Fibroblast of upper back skin (primary cell): ENCODE measurements at regions not wholly inside any gene's neighbourhood (a gene's known extent, or its start where the extent isn't known, plus 50 kb on each side); places are given as distances from the start of the nearest gene placed in this dataset.
"Not testable (repeated sequence)": the region's sequence is repeated elsewhere in the genome, so short reads cannot be mapped to it uniquely, and the experiment has no call there.

Source experiments
- DNase-seq: peaks from one replicate; pipeline ENCODE4 v3.0.0-alpha.2; 2013

- not testable (repeated sequence) for DNase-seq
Measured at GRCh38 chr2:87466591-87467120, 281.2 kb upstream of the PLGLB2 start.

- peak; percentile 30 for DNase-seq
Measured at GRCh38 chr2:87468429-87468981, 279.4 kb upstream of the PLGLB2 start.

- DNase-seq = peak; percentile 66
Measured at GRCh38 chr2:87469180-87470151, 278.4 kb upstream of the PLGLB2 start.

DNA sequence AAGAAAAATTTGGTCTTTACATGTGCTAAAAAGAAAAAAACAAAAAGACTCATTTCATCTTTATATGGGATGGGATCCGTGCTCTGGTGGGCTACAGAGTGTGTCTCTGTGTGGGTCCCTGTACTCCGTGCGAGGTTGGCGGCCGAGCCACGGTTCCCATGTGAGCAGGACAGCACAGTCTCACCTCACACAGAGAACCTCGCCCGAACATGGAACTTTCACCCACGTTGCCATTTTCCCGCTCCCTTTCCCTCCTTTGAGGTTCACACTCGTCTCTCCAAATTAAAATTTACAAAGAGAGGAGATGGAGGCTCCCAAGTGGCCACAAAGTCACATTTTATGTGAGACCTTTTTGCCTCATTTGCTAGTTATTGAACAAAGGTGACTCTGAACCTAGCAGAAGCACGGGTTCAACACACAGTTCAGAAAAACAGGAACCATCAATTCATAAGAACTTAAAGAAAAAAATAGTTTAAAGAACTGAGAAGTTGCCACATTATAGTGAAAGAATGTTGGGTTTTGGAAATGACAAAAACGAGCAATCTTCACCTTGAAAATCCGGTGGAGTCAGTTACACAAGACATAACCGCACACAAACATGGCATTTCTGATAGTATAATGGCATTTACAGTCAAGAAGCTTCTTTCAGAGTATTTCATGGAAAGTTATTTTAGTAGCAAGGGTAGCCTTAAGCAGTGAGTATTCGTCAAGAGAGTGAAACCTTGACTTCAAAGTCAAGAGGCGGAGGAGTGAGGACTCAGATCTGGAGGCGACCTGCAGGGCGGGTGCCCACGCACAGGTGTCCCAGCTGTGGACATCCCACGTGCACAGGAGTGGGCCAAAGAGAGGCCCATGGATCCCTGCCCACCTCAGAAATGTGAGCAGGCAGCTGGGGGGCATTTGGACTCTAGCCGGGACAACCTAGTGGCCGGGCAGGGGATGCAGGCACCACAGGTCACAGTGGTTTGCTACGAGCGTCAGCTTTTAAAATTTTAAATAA lies 277.2 kb upstream of the PLGLB2 start:
- not testable (repeated sequence) for DNase-seq

- DNase-seq = not testable (repeated sequence)
Measured at GRCh38 chr2:87471478-87471877, 276.4 kb upstream of the PLGLB2 start.

DNA sequence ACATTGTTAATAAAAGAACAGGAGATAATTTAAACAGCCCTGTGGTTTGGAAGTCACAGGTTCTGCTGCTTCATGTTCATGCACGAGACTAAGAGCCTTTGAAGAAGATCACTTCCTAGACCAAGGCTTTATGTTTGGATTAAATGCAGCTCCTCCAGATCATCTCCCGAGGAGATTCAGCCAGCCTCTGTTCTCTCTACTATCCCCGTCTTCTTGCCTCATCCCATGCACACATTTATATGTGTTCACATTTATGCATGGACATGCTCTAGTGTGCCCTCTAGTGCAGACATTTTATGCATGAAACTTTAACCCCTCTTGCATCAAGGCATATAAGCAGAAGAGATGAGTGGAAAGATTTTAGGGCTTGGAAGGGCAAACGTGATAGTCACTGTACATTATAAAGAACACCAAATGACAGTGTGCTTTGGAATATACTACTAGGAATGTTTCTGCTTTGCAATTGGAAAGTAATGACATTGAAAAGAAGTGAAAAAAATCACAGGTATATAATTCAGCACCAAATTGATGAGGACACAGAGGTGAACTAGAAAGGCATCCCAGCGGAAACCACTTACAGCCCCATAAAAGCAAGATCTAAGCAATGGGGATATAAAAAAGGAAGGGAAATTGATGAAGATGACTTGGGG lies 271.5 kb upstream of the PLGLB2 start:
- DNase-seq = peak; percentile 30

DNA sequence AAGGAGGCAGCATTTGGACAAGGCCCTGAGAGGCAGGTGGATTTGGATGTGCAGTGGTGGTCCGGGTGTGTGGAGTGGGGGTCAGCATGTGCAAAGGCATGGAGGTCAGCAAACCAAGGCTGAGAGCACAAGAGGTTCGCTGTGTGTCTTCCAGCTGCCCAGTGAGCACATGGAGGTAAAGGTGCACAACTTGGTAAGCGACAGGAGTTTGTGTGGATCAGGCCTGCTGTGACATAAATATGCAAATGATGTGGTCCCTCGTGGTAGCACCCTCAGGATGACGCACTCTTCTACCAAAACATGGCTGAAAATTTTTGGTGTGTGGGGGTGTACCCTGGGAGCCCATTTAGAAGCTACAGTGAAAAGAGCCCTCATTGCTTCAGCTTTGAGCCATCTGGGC lies 271.0 kb upstream of the PLGLB2 start:
- DNase-seq = not testable (repeated sequence)

- peak; percentile 31 for DNase-seq
Measured at GRCh38 chr2:87477669-87478428, 270.0 kb upstream of the PLGLB2 start.

DNA sequence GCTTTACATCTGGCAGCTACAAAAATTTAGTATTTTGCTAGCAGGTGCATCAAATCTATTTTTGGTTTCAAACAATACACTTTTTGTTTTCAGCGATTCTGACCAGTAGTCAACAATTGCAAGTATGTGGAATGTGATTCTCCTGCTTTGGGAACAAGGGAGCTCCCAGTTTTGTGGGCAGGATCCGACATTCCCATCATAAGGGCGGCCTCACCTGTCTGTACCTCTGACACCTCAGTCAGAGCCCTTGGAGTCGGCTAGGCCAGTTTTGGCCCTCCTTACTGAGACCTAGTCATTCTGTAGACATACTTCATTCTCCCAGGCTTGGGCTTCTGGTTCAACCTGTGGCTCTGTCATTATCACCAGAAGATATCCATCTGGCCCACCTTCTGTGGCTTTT lies 269.0 kb upstream of the PLGLB2 start:
- DNase-seq = not testable (repeated sequence)

GRCh38 chr2:87483093-87483680 lies 264.7 kb upstream of the PLGLB2 start:
- not testable (repeated sequence) for DNase-seq

GRCh38 chr2:87484363-87484762 lies 263.5 kb upstream of the PLGLB2 start:
- DNase-seq = not testable (repeated sequence)

GRCh38 chr2:87485455-87485854 lies 262.4 kb upstream of the PLGLB2 start:
- not testable (repeated sequence) for DNase-seq

- DNase-seq = not testable (repeated sequence)
Measured at GRCh38 chr2:87485884-87486283, 262.0 kb upstream of the PLGLB2 start.

DNA sequence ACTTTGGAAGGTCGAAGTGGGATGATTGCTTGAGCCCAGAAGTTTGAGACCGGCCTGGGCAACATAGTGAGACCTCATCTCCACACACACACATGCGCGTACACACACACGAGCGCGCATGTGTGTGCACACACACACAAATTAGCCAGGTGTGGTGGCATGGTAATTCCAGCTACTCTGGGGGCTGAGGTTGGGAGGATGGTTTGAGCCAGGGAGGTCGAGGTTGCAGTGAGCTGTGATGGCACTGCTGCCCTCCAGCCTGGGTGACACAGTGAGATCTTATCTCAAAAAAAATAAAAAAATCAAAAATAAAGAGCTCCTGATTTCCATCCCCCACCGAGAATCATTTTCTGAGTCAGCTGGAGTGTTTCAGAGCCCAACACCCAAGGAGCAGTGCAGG lies 261.5 kb upstream of the PLGLB2 start:
- not testable (repeated sequence) for DNase-seq

DNA sequence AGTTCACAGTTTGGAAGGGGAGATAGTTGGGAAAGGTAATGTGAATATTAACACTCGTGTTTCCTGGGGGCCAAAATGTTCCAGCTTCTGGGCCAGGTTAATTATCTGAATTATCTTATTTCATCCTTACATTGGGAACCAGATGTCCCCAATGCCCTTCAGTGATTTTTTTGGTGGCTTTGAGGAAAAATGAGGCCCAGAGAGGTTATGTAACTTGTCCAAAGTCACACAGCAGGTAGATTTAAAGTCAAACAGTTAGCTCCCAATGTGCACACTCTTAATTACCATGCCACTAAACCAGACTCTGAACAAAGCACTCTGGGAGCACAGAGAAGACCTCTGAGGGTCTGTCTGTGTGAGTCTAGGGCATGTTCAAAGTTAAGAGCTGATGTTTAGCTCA lies 259.9 kb upstream of the PLGLB2 start:
- DNase-seq = not testable (repeated sequence)

DNA sequence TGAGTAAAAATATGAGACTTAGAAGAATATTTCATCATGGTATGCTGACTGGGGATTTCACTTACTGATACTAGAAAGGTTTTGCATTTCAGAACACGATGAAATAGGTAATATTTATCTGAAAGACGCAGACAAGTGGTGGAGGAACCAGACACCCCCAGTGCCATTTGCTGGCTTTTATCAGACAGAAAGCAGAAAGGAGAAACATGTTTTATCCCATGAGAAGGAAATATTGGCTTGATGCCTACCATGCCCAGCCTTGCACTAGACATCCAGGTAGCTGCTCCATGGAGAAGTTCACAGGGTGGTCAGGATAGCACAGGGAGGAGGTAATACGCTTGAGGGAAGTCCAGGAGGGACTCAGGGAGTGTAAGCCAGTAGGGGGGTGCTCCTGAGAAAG lies 258.9 kb upstream of the PLGLB2 start:
- DNase-seq = not testable (repeated sequence)

- DNase-seq = not testable (repeated sequence)
Measured at GRCh38 chr2:87494846-87495245, 253.0 kb upstream of the PLGLB2 start.

DNA sequence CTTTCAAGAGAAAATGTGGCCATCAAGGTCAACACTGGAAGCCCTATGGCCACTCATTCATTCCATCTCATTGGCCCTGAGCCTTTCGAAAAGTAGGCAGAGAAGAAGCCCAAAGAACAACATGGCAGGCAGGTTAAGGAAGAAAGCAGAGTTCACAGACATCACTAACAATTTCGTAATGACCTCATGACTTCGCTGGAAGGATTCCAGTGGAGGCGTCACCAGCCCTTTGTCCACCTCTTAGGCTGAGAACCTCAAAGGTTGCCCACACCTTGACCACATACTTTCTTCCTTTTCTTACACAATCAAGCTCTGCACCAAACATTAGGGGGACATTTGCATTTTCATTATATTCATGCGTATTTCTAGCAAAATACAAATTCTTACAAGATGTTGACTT lies 252.4 kb upstream of the PLGLB2 start:
- DNase-seq = not testable (repeated sequence)

- peak; percentile 27 for DNase-seq
Measured at GRCh38 chr2:87496036-87497006, 251.6 kb upstream of the PLGLB2 start.

- DNase-seq = not testable (repeated sequence)
Measured at GRCh38 chr2:87497135-87497534, 250.8 kb upstream of the PLGLB2 start.
